ENCODE measurements at regions not wholly inside any gene's neighbourhood (a gene's known extent, or its start where the extent isn't known, plus 50 kb on each side); places are given as distances from the start of the nearest gene placed in this dataset.

DNA sequence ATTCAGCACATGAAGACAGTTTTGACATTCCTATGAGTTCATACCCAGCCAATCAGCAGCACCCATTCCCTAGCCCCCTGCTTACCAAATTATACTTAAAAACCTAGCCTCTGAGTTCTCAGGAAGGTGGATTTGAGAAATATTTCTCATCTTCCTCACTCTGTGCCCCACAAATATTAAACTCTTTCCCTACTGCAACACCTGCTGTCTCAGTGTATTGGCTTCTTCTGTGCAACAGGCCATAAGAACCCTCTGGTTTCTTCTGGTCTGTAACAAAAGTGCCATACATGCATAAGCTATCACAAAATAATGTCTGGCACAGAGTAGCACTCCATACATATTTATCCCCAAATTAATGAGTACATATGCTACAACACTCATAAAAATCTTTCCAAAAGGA is 387.4 kb upstream of the CAMK1G start:
- intact Hi-C loops (cut with micrococcal nuclease) = no loop called here
- Histone ChIP-seq H3K9me3 (replicated peaks in 1 of 2; ENCODE audit: control insufficient read depth in 1 of 2, insufficient read depth in 1 of 2, low read length in 2 of 2) (peaks cover 11 to 24% of the 10 kb centered on the region in 2 donors), H3K4me2 (replicated peaks; ENCODE audit: extremely low read depth, low read length, poor library complexity, severe bottlenecking) (no peak overlapping the region), H3K79me2 (ENCODE audit: insufficient read depth, low read length) (no peaks in the 10 kb centered on the region), H3K9ac (ENCODE audit: insufficient read depth, low read length, poor library complexity, severe bottlenecking) (no peak overlapping the region), H4K20me1 (ENCODE audit: insufficient read depth, low read length) (no peaks in the 10 kb centered on the region), H3K36me3 (replicated peaks in 1 of 2; ENCODE audit: control insufficient read depth in 1 of 2, insufficient read depth in 2 of 2, low read length in 2 of 2) (no peaks in the 10 kb centered on the region), H3K27me3 (ENCODE audit: control insufficient read depth in 2 of 2, insufficient read depth in 2 of 2, low read length in 2 of 2) (no peaks in the 10 kb centered on the region), H3K27ac (ENCODE audit: low read depth in 1 of 2, low read length in 2 of 2) (no peak overlapping the region), H3K4me3 (replicated peaks in 1 of 3; ENCODE audit: low read depth in 2 of 3, low read length in 3 of 3) (no peak overlapping the region), H3K4me1 (ENCODE audit: control insufficient read depth in 1 of 2, insufficient read depth in 2 of 2, low read length in 2 of 2) (no peaks in the 10 kb centered on the region), H2AFZ (ENCODE audit: insufficient read depth, low read depth, low read length, poor library complexity, severe bottlenecking) (no peak overlapping the region)
- H3K4me1 Mint-ChIP-seq = no peaks in the 10 kb centered on the region
- no peak overlapping the region for H3K4me3 Mint-ChIP-seq
- TF ChIP-seq, protein P1, sequence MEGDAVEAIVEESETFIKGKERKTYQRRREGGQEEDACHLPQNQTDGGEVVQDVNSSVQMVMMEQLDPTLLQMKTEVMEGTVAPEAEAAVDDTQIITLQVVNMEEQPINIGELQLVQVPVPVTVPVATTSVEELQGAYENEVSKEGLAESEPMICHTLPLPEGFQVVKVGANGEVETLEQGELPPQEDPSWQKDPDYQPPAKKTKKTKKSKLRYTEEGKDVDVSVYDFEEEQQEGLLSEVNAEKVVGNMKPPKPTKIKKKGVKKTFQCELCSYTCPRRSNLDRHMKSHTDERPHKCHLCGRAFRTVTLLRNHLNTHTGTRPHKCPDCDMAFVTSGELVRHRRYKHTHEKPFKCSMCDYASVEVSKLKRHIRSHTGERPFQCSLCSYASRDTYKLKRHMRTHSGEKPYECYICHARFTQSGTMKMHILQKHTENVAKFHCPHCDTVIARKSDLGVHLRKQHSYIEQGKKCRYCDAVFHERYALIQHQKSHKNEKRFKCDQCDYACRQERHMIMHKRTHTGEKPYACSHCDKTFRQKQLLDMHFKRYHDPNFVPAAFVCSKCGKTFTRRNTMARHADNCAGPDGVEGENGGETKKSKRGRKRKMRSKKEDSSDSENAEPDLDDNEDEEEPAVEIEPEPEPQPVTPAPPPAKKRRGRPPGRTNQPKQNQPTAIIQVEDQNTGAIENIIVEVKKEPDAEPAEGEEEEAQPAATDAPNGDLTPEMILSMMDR (IDR thresholded peaks at IDR 0.05) = no peak
- no peak for DNase-seq
- H3K9me3 Mint-ChIP-seq = peaks cover 8 to 26% (median 24%) of the 10 kb centered on the region in 7 donors
- H3K36me3 Mint-ChIP-seq = no peaks in the 10 kb centered on the region
- H3K27me3 Mint-ChIP-seq (ENCODE audit: low read depth in 3 of 3) = peaks cover 0 to 5% (median 4%) of the 10 kb centered on the region in 3 donors
- H3K27ac Mint-ChIP-seq = no peak overlapping the region

DNA sequence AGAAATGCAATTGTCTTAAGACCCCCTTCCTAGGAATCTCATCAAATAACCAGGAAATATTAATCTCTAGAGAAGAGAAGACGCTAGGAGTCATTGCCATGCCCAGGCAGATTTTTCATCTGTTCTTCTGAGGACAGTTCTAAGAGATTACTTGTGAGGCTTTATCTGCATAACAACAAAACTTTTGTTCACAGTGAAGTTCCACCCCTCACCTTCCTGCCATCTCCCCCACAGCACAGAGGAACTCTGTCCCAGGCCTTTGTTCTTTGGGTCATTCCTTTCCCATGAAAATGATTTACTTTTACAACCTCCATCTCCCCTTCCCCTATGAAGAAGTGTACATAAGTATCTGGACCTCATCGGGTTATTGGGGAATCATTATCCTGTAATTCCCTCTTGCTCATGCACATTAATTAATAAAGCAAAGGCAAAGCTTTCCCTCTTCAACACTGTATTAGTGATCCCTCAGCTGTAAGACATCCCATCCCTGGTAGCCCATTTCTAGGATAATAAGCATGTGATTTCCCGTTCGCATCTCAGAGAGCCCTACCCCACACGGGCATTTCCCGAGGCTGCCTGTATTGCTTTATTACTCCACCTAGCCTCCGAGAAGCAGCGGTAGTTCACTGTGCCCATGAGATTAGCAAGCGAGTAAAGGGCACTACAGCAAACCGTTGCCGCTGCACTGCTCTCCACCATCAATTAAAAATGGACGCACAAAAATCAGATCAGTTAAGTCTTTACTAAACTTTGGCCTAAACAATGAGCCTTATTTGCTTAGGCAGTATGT is 384.4 kb upstream of the CAMK1G start:
- peaks cover 0 to 8% (median 5%) of the 10 kb centered on the region in 3 donors for H3K27me3 Mint-ChIP-seq (ENCODE audit: low read depth in 3 of 3)
- Histone ChIP-seq H3K27me3 (ENCODE audit: control insufficient read depth in 2 of 2, insufficient read depth in 2 of 2, low read length in 2 of 2) (no peaks in the 10 kb centered on the region), H4K20me1 (ENCODE audit: insufficient read depth, low read length) (no peaks in the 10 kb centered on the region), H2AFZ (ENCODE audit: insufficient read depth, low read depth, low read length, poor library complexity, severe bottlenecking) (no peak overlapping the region), H3K9ac (ENCODE audit: insufficient read depth, low read length, poor library complexity, severe bottlenecking) (no peak overlapping the region), H3K9me3 (replicated peaks in 1 of 2; ENCODE audit: control insufficient read depth in 1 of 2, insufficient read depth in 1 of 2, low read length in 2 of 2) (peaks cover 11 to 24% of the 10 kb centered on the region in 2 donors), H3K4me1 (ENCODE audit: control insufficient read depth in 1 of 2, insufficient read depth in 2 of 2, low read length in 2 of 2) (no peaks in the 10 kb centered on the region), H3K4me2 (replicated peaks; ENCODE audit: extremely low read depth, low read length, poor library complexity, severe bottlenecking) (no peak overlapping the region), H3K79me2 (ENCODE audit: insufficient read depth, low read length) (no peaks in the 10 kb centered on the region), H3K4me3 (replicated peaks in 1 of 3; ENCODE audit: low read depth in 2 of 3, low read length in 3 of 3) (no peak overlapping the region), H3K36me3 (replicated peaks in 1 of 2; ENCODE audit: control insufficient read depth in 1 of 2, insufficient read depth in 2 of 2, low read length in 2 of 2) (no peaks in the 10 kb centered on the region), H3K27ac (ENCODE audit: low read depth in 1 of 2, low read length in 2 of 2) (no peak overlapping the region)
- DNase-seq = no peak
- H3K27ac Mint-ChIP-seq = no peak overlapping the region
- H3K4me1 Mint-ChIP-seq = no peaks in the 10 kb centered on the region
- WGBS (ENCODE audit: insufficient coverage) = 78% methylated on average over 7 of the region's 12 CpGs
- no peaks in the 10 kb centered on the region for H3K36me3 Mint-ChIP-seq
- TF ChIP-seq, protein P1 (IDR thresholded peaks at IDR 0.05) = no peak
- intact Hi-C loops (cut with micrococcal nuclease) = no loop called here
- H3K9me3 Mint-ChIP-seq = peaks cover 8 to 26% (median 24%) of the 10 kb centered on the region in 7 donors
- H3K4me3 Mint-ChIP-seq = no peak overlapping the region
